DOHH2 (cell line): ENCODE measurements at regions not wholly inside any gene's neighbourhood (a gene's known extent, or its start where the extent isn't known, plus 50 kb on each side); places are given as distances from the start of the nearest gene placed in this dataset.

ENCODE experiments used
- EZH2phosphoT487 ChIP-seq: fragments of 200-600 bp; sonication (generic); IDR thresholded peaks from 2 replicates; pipeline ENCODE4 v1.6.1; 2017; ENCODE audit warnings: borderline replicate concordance, mild to moderate bottlenecking, antibody characterized with exemption, low read length, moderate library complexity, mixed read lengths
- TF ChIP-seq, protein P1 (sequence below): fragments of 200-600 bp; sonication (generic); IDR thresholded peaks from one replicate; pipeline ENCODE4 v1.5.1; 2014; ENCODE audit warnings: antibody characterized with exemption, mild to moderate bottlenecking, low read depth, low read length; ENCODE audit not compliant: poor library complexity, severe bottlenecking

DNA sequence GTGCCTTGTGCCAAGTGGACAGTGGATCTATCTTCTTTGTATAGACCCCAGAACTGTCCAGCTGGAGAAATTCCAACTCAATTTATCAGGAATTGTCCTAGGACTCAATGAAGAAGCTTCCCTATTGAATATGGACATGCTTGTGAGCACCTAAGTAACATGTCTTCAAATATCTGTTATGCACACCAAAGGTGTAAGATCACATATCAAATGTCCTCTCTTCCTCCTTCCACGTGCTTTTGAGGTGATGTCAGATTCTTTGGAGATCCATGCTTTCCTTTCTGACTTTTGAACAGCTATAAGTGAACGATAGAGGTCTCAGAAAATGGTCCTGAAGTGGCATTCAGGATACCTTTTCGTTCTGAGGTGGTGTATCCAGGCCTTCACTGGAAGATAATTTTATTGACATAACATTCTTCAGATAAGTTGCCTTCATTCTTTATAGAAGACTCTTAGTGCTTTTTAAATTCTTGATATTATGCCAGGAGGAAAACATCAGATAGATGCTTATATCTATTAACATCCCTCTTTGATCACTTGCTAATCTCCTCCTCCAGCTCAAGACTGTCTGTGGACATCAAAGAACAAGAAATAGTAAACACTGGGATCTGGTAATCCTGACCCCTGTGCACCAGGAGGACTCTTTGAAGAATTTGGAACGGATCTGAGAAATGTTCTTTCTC lies 246.4 kb downstream of the SMARCA2 start:
- TF ChIP-seq, protein P1, sequence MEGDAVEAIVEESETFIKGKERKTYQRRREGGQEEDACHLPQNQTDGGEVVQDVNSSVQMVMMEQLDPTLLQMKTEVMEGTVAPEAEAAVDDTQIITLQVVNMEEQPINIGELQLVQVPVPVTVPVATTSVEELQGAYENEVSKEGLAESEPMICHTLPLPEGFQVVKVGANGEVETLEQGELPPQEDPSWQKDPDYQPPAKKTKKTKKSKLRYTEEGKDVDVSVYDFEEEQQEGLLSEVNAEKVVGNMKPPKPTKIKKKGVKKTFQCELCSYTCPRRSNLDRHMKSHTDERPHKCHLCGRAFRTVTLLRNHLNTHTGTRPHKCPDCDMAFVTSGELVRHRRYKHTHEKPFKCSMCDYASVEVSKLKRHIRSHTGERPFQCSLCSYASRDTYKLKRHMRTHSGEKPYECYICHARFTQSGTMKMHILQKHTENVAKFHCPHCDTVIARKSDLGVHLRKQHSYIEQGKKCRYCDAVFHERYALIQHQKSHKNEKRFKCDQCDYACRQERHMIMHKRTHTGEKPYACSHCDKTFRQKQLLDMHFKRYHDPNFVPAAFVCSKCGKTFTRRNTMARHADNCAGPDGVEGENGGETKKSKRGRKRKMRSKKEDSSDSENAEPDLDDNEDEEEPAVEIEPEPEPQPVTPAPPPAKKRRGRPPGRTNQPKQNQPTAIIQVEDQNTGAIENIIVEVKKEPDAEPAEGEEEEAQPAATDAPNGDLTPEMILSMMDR = no peak
- TF ChIP-seq EZH2phosphoT487 = no peak
